ENCODE measurements at regions not wholly inside any gene's neighbourhood (a gene's known extent, or its start where the extent isn't known, plus 50 kb on each side); places are given as distances from the start of the nearest gene placed in this dataset.

DNA sequence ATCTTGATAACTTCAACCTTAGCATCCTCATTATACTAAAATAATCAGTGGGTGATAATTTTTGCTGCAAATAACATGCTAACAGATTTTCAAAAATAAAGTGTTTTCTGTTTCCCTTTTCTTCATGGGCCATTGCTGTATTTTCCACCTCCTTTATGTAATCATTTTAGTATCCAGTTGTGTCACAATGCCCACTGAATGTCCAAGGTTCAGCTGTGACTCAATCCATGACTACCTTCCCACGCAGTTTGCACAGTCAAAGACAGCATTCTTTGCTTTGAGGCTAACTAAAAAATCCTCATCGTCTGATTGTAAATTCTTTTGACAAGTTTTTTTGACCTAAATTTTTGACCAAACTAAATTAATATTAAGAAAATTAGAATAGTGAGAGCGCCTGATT, 474.1 kb downstream of the FLRT2 start (continued):
- TF ChIP-seq, protein P1, sequence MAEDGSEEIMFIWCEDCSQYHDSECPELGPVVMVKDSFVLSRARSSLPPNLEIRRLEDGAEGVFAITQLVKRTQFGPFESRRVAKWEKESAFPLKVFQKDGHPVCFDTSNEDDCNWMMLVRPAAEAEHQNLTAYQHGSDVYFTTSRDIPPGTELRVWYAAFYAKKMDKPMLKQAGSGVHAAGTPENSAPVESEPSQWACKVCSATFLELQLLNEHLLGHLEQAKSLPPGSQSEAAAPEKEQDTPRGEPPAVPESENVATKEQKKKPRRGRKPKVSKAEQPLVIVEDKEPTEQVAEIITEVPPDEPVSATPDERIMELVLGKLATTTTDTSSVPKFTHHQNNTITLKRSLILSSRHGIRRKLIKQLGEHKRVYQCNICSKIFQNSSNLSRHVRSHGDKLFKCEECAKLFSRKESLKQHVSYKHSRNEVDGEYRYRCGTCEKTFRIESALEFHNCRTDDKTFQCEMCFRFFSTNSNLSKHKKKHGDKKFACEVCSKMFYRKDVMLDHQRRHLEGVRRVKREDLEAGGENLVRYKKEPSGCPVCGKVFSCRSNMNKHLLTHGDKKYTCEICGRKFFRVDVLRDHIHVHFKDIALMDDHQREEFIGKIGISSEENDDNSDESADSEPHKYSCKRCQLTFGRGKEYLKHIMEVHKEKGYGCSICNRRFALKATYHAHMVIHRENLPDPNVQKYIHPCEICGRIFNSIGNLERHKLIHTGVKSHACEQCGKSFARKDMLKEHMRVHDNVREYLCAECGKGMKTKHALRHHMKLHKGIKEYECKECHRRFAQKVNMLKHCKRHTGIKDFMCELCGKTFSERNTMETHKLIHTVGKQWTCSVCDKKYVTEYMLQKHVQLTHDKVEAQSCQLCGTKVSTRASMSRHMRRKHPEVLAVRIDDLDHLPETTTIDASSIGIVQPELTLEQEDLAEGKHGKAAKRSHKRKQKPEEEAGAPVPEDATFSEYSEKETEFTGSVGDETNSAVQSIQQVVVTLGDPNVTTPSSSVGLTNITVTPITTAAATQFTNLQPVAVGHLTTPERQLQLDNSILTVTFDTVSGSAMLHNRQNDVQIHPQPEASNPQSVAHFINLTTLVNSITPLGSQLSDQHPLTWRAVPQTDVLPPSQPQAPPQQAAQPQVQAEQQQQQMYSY (CRISPR knock-in tag; IDR thresholded peaks at IDR 0.05), result no peak
- TF ChIP-seq, protein P2, sequence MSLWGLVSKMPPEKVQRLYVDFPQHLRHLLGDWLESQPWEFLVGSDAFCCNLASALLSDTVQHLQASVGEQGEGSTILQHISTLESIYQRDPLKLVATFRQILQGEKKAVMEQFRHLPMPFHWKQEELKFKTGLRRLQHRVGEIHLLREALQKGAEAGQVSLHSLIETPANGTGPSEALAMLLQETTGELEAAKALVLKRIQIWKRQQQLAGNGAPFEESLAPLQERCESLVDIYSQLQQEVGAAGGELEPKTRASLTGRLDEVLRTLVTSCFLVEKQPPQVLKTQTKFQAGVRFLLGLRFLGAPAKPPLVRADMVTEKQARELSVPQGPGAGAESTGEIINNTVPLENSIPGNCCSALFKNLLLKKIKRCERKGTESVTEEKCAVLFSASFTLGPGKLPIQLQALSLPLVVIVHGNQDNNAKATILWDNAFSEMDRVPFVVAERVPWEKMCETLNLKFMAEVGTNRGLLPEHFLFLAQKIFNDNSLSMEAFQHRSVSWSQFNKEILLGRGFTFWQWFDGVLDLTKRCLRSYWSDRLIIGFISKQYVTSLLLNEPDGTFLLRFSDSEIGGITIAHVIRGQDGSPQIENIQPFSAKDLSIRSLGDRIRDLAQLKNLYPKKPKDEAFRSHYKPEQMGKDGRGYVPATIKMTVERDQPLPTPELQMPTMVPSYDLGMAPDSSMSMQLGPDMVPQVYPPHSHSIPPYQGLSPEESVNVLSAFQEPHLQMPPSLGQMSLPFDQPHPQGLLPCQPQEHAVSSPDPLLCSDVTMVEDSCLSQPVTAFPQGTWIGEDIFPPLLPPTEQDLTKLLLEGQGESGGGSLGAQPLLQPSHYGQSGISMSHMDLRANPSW (CRISPR knock-in tag; IDR thresholded peaks at IDR 0.05; ENCODE audit: borderline replicate concordance), result no peak
- TF ChIP-seq FOSL2 (CRISPR knock-in tag; IDR thresholded peaks at IDR 0.05), result peak; percentile 88

DNA sequence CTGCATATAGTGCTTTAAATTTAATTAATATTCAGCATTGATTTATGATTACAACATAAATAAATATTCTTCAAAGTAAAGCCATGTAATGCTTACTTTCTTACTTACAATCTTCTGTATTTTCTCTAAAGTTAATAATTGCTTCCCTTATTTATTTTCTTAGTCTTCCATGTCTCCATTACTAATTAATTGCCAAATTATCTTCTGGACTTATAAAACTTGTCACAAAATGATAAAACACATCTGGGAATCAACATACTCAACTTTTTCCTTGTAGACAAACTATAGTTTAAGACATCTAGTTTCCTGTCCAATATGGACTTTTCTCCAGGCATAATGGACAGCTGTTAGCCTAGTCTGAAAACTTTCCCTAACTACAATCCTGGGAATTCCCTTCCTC, 466.6 kb downstream of the FLRT2 start:
- Histone ChIP-seq H3K4me1 (ENCODE audit: insufficient read depth, low read length) (no peaks in the 10 kb centered on the region), H2AFZ (ENCODE audit: low read length) (no peak overlapping the region), H3K9me3 (ENCODE audit: low read length) (peaks cover 49% of the 10 kb centered on the region), H3K4me3 (replicated peaks in 1 of 3; ENCODE audit: insufficient read depth in 1 of 3, low read depth in 2 of 3, low read length in 3 of 3) (no peak overlapping the region), H3K27me3 (ENCODE audit: control insufficient read depth in 1 of 2, insufficient read depth in 2 of 2, low read length in 2 of 2) (no peaks in the 10 kb centered on the region), H3K9ac (ENCODE audit: insufficient read depth, low read depth, low read length) (no peak overlapping the region), H3K36me3 (replicated peaks in 1 of 2; ENCODE audit: control insufficient read depth in 1 of 2, insufficient read depth in 2 of 2, low read length in 2 of 2) (no peaks in the 10 kb centered on the region), H3K79me2 (ENCODE audit: insufficient read depth, low read length) (no peaks in the 10 kb centered on the region), H4K20me1 (ENCODE audit: insufficient read depth, low read length) (no peaks in the 10 kb centered on the region), H3K27ac (ENCODE audit: extremely low read length, insufficient read depth, low read length) (no peak overlapping the region), H3K4me2 (ENCODE audit: low read depth, low read length) (no peak overlapping the region)
- no peak for FAIRE-seq
- intact Hi-C loops (cut with micrococcal nuclease; ENCODE audit: unreplicated experiment) (no loop called here), in situ Hi-C loops (cut with HindIII; ENCODE audit: extremely low pct_ligation_motif_present, low pct_unique_long_range_greater_than_20kb) (no loop called here)
- no TSS peak for BruUV-seq (replicated peaks)
- no peak for ATAC-seq
- no peak for DNase-seq (ENCODE audit: low spot score)
- no peak for TF ChIP-seq ATM (IDR thresholded peaks at IDR 0.05; ENCODE audit: borderline replicate concordance)
- TF ChIP-seq HNRNPK (IDR thresholded peaks at IDR 0.05; ENCODE audit: low read depth, low read length, poor library complexity, severe bottlenecking), result no peak
- no peak for TF ChIP-seq SPEN (CRISPR knock-in tag; IDR thresholded peaks at IDR 0.05; ENCODE audit: low read depth)
- TF ChIP-seq, protein P3, sequence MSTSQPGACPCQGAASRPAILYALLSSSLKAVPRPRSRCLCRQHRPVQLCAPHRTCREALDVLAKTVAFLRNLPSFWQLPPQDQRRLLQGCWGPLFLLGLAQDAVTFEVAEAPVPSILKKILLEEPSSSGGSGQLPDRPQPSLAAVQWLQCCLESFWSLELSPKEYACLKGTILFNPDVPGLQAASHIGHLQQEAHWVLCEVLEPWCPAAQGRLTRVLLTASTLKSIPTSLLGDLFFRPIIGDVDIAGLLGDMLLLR (CRISPR knock-in tag; IDR thresholded peaks at IDR 0.05), result no peak
- TF ChIP-seq ZNF83 (CRISPR knock-in tag; IDR thresholded peaks at IDR 0.05; ENCODE audit: borderline replicate concordance), result no peak
- TF ChIP-seq, protein P4, sequence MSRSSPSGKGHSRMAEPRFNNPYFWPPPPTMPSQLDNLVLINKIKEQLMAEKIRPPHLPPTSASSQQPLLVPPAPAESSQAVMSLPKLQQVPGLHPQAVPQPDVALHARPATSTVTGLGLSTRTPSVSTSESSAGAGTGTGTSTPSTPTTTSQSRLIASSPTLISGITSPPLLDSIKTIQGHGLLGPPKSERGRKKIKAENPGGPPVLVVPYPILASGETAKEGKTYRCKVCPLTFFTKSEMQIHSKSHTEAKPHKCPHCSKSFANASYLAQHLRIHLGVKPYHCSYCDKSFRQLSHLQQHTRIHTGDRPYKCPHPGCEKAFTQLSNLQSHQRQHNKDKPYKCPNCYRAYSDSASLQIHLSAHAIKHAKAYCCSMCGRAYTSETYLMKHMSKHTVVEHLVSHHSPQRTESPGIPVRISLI (CRISPR knock-in tag; IDR thresholded peaks at IDR 0.05; ENCODE audit: borderline replicate concordance), result no peak
- CTCF ChIA-PET (ENCODE audit: low intra/inter-chr PET ratio, low total read pairs), result no interaction called here
- POLR2A ChIA-PET, result no interaction called here
